GM21717 (cell line): ENCODE measurements at regions not wholly inside any gene's neighbourhood (a gene's known extent, or its start where the extent isn't known, plus 50 kb on each side); places are given as distances from the start of the nearest gene placed in this dataset.

ENCODE experiments used
- ATAC-seq: cut with Tn5 transposase; IDR thresholded peaks from one replicate; pipeline ENCODE4 v1.9.1; 2021; ENCODE audit warnings: mild to moderate bottlenecking, moderate library complexity; ENCODE audit not compliant: unreplicated experiment

DNA sequence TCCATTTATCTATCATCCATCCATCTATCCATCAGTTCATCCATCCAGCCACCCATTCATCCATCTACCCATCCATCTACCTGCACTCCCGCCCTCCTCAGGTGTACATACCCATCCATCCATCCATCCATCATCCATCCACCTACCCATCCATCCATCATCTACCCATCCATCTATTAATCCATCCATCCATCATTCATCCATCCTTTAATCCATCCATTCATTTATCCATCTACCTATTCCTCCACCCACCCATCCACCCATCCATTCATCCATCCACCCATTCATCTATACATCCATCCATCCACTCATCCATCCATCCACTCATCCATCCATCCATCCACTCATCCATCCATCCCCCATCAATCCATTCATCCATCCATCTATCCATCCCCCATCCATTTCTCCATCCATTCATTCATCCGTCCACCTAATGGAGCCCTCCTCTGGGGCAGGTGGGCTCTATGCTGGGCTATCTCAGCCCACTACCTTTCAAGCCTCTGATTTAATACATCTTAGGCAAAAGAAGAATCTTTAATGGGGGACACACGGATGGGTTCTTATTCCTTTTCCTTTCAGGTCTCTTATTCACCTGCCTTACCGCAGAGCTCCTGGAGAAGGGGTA is 178.9 kb downstream of the URI1 start:
- no peak for ATAC-seq

- no peak for ATAC-seq
These were observed 180.4 kb downstream of the URI1 start for GRCh38 chr19:30122431-30122830.

- no peak for ATAC-seq
These were observed 181.1 kb downstream of the URI1 start for GRCh38 chr19:30123119-30123518.

DNA sequence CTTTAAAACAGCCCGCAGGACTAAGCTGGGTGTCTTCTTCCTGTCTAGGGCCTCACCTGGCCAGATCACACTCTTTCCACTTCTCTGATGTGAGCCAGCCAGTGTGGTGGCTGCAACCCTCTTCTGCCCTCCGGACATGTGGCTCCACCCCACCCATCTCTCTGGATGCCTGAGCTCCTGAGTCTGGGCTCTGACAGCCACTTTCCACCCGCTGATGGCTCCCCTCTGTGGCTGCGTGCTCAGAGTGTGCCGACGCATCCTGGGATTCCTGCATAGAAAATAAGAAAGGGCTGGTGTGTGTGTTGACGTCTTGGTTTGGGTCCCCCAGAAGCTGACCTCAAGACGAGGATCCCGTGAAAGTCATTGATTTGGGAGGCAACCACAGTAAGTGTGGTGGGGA is 181.6 kb downstream of the URI1 start:
- ATAC-seq, result no peak

DNA sequence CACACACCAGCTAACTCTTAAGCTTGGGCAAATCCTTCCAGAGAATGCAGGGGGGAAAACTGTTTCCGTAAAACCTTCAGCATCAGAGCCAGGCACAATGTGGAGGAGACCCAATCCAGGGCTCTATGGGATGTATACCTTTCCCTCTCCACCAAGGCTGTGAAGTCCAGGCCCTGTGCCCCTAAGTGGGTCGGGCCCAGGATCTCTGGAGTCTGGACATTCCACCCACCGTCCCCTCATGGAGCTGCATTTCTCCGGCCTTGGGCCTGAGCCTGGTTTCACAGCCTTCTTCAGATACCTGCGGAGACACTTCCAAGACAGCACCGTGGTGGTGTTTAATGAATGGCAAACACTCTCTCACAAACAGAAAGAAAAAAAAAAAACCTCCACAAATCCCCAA is 186.2 kb downstream of the URI1 start:
- no peak for ATAC-seq

GRCh38 chr19:30130356-30131122 is 188.5 kb downstream of the URI1 start:
- ATAC-seq, result no peak

DNA sequence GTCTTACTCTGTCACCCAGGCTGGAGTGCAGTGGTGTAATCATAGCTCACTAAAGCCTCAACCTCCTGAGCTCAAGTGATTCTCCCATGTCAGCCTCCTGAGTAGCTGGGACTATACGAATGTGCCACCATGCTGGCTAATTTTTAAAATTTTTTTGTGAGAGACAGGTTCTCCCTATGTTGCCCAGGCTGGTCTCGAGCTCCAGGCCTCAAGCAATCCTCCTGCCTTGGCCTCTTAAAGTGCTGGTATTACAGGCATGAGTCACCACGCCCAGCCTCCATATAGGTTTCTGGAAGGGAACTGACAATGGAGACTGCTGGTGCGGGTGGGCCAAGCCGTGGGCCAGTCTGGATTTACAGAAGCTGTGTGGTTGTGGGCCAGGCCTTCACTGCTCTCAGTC is 189.2 kb downstream of the URI1 start:
- no peak for ATAC-seq

DNA sequence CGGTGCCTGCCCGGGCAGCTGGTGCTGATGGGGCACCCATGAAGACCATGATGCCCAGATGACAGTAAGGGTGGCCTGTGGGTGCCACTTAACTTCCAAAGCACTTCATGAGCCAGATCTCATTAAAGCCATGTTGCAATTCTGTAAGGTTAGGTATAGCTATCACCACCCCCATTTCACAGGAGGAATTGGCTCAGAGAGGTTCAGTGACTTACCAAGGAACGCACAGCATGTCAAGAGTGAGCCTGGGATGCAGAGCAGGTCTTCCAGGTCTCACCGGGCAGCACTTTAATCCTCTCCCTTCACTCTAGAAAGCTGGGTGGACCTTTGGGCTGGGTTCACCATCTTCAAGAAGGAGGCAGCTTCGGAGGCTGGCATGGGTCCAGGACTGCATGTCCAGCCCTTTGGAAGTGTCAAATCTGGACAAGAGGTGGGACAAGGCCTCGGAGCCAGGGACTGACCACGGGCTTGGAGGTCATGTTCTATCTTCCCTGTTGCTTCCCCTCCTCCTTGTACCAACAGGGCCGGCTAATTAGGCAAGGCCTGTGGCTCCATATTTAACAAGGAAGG is 189.8 kb downstream of the URI1 start:
- ATAC-seq, result no peak

- ATAC-seq, result no peak
These were observed 190.5 kb downstream of the URI1 start for GRCh38 chr19:30132343-30133075.

- no peak for ATAC-seq
These were observed 191.8 kb downstream of the URI1 start for GRCh38 chr19:30133803-30134202.

GRCh38 chr19:30135093-30135757 is 193.2 kb downstream of the URI1 start:
- ATAC-seq, result no peak

GRCh38 chr19:30135797-30136196 is 193.8 kb downstream of the URI1 start:
- no peak for ATAC-seq

DNA sequence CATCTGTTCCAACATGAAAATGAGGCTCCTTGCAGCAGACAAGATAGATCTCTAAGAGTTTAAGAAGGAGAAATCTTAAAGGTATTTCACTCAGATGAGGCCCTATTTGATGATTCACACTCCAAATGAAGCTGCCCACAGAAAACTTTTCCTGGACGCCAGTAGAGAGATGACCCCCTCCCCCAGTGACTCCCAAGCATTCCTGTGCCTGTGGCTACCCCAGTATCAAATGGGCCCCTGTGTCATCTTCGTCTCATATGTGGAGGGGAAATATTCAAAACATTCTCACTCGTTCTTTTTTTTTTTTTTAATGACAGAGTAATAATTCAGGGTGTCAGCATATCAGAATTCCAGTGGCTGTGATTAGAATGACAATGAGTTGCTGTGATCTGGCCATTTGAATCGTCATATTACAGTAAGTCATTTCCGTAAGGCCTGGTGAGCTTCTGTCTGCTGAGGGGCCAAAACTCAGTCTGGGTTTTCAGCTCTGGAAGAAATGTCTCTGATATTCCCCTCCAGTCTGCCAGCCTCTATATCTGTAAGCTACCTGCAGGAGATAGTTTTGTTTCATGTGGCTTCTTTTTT is 194.7 kb downstream of the URI1 start:
- ATAC-seq, result no peak

DNA sequence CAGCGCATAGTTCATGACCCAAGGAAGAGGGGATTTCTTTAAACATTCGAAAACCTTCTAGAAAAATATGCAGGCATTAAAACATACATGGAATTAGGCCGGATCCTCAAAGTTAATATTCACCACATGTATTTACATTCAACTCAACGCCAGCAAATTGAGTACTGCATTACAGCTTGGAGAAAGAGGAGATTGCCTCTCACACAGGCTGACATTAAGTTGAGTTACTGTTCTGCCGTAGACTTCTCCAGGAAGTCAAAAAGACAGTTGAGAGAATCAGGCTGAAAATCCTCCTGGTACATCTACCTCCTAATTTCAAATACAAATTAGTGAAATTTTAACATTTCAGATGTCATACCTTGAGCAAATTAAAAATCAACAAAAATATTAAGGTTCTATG is 195.7 kb downstream of the URI1 start:
- no peak for ATAC-seq

GRCh38 chr19:30144242-30144758 is 202.3 kb downstream of the URI1 start:
- no peak for ATAC-seq

DNA sequence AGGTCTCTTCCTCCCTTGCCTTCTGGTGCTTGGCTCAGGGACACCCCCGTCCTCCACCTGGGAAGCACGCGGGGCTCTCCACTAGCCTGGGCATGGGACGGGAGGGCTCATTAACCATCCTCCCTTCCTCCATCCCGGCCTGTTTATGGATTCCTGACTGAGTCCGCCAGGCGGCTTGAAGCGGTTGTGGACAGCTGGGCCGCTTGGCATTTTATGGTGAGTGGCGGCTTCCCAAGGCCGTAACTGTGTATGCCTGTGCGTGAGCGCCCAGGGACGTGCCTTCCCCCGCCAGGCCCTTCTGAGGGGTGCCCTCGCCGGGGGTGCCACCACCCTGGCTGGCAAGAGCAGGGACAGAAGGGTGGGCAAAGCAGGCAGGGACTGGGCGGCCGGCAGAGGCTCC is 202.8 kb downstream of the URI1 start:
- ATAC-seq, result no peak

GRCh38 chr19:30145467-30145866 is 203.4 kb downstream of the URI1 start:
- no peak for ATAC-seq

DNA sequence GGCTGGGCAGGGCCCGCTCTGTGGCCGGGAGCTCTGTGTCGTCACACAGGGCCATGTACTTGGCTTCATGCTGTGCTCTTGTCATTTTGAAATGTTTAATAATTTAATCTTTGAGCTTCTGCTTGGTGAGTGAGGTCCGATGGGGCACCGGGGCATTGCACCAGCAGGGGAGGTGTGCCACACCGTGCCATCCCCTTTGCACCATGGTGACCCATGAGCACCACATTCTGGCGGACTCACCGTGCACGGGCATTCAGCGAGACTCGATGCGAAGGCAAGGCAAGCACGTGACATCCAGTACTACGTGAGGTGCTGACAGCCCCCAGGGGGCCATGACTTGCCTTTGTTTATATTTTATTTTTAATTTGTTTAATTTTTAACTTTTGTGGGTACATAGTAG is 204.3 kb downstream of the URI1 start:
- ATAC-seq, result no peak

DNA sequence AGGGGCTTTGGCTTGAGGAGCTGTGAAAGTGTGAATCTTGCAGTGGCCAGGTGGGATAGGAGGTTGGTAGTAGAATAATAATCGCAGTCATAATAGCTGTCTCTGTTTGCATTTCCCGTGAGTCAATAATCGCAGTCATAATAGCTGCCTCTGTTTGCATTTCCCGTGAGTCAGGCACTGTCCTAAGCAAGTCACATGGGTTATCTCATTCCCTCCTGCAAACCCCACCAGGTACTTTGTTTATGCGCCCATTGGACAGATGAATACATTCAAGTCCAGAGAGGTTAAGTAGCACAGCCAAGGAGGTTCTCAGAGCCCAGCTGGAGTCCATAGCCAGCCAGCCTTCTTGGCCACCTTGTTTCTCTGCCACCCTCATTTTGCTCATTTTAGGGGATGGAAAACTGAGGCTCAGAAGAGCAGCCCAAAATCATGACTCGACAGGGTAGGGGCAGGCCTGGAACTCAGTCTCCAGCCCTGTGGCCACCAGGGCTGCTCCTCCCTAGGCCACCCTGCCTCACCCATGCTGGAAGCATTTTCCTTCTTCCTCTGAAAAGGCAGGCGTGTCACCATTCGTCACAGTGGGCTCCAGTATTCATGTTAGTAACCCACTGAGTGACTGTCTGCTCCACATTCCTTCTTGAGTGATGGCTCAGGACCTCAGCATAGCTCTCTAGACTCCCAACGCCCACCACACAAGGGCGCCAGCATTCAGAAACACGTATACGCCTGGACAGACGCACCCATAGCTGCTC is 206.2 kb downstream of the URI1 start:
- ATAC-seq, result no peak

- no peak for ATAC-seq
These were observed 206.8 kb downstream of the URI1 start for GRCh38 chr19:30148803-30149202.
